GM12878 (cell line): ENCODE measurements at regions not wholly inside any gene's neighbourhood (a gene's known extent, or its start where the extent isn't known, plus 50 kb on each side); places are given as distances from the start of the nearest gene placed in this dataset.

Experiments
- CREB1 ChIP-seq: IDR thresholded peaks from 2 replicates; pipeline ENCODE4 v1.6.1; 2012; ENCODE audit warnings: low read depth, mild to moderate bottlenecking, inconsistent platforms
- CTCF ChIP-seq, 3 experiments: IDR thresholded peaks in 2 of 3; conservative IDR thresholded peaks in 1 of 3; 2 replicates each; pipeline ENCODE4 v1.5.1; 2011; ENCODE audit warnings: low read depth in 3 of 3, low read length in 3 of 3, mild to moderate bottlenecking in 3 of 3, control low read depth in 2 of 3, moderate library complexity in 2 of 3, inconsistent platforms in 1 of 3, mixed read lengths in 1 of 3; ENCODE audit not compliant: control insufficient read depth in 2 of 3, insufficient read depth in 1 of 3; ENCODE audit errors: extremely low read depth in 1 of 3
- EZH2 ChIP-seq: IDR thresholded peaks from 2 replicates; pipeline ENCODE4 v1.6.1; 2012; ENCODE audit warnings: low read depth, mild to moderate bottlenecking, control low read depth, inconsistent platforms, low read length, borderline replicate concordance; ENCODE audit not compliant: control insufficient read depth
- FOXM1 ChIP-seq: IDR thresholded peaks from 2 replicates; pipeline ENCODE4 v1.6.1; 2012; ENCODE audit warnings: low read depth, mild to moderate bottlenecking, inconsistent platforms, low read length, moderate library complexity
- IKZF1 ChIP-seq: fragments of 450-650 bp; conservative IDR thresholded peaks from 2 replicates; pipeline ENCODE4 v1.6.1; 2017; ENCODE audit warnings: antibody characterized with exemption, mild to moderate bottlenecking
- JUND ChIP-seq: IDR thresholded peaks from 2 replicates; pipeline ENCODE4 v1.6.1; 2012; ENCODE audit warnings: low read depth, mild to moderate bottlenecking, low read length, improper control_type of control experiment, moderate library complexity
- KDM1A ChIP-seq: fragments of 200-600 bp; sonication (generic); IDR thresholded peaks from 2 replicates; pipeline ENCODE4 v1.6.1; 2016; ENCODE audit warnings: borderline replicate concordance
- POLR2A ChIP-seq: IDR thresholded peaks from 2 replicates; pipeline ENCODE4 v1.6.1; 2011; ENCODE audit warnings: low read depth, mild to moderate bottlenecking, low read length
- POLR2AphosphoS5 ChIP-seq: IDR thresholded peaks from 2 replicates; pipeline ENCODE4 v1.6.1; 2011; ENCODE audit warnings: mild to moderate bottlenecking, low read length, inconsistent platforms
- RB1 ChIP-seq: fragments of 450-650 bp; formaldehyde crosslinking; IDR thresholded peaks from 2 replicates; pipeline ENCODE4 v1.6.1; 2017; ENCODE audit warnings: mild to moderate bottlenecking, borderline replicate concordance
- USF1 ChIP-seq: IDR thresholded peaks from 2 replicates; pipeline ENCODE4 v1.6.1; 2011; ENCODE audit warnings: borderline replicate concordance, low read depth, mild to moderate bottlenecking, moderate library complexity, mixed read lengths, low read length; ENCODE audit not compliant: insufficient read depth; ENCODE audit errors: extremely low read length
- ZNF217 ChIP-seq: fragments of 450-650 bp; IDR thresholded peaks from 2 replicates; pipeline ENCODE4 v1.6.1; 2017; ENCODE audit warnings: antibody characterized with exemption, mild to moderate bottlenecking
- TF ChIP-seq, protein P1 (sequence below): IDR thresholded peaks from 2 replicates; pipeline ENCODE4 v1.6.1; 2011; ENCODE audit warnings: low read depth, mild to moderate bottlenecking, low read length, moderate library complexity, borderline replicate concordance; ENCODE audit errors: extremely low read depth

DNA sequence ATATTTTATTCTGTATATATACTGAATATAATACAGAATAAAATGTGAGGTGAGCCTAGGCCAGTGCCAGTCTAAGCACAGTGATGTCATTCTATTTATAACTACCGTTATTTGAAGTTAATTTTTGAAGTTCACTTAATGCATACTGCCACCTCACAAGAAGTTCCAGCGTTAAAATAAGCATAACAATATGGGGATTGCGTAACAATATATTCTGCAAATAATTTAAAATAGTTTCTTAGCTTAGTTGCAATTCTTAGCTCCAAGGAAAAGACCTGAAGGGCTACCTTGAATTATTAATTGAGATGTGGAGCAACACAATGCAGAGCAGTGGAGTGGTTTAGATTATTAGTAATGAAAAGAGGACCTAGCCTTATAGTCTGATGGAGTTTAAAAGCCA lies 390.5 kb upstream of the ROBO1 start:
- TF ChIP-seq CTCF (IDR thresholded peaks at IDR 0.05 in 2 of 3, conservative IDR thresholded peaks at IDR 0.05 in 1 of 3; ENCODE audit: control insufficient read depth in 2 of 3, extremely low read depth in 1 of 3, insufficient read depth in 1 of 3, low read depth in 3 of 3, low read length in 3 of 3) (no peak), RB1 (no peak), USF1 (no peak), JUND (no peak), POLR2A (no peak), CREB1 (no peak), ZNF217 (no peak), POLR2AphosphoS5 (no peak), EZH2 (no peak), IKZF1 (no peak), KDM1A (no peak), FOXM1 (no peak)
- TF ChIP-seq, protein P1, sequence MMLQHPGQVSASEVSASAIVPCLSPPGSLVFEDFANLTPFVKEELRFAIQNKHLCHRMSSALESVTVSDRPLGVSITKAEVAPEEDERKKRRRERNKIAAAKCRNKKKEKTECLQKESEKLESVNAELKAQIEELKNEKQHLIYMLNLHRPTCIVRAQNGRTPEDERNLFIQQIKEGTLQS = no peak
